DND-41 (cell line): ENCODE measurements at regions not wholly inside any gene's neighbourhood (a gene's known extent, or its start where the extent isn't known, plus 50 kb on each side); places are given as distances from the start of the nearest gene placed in this dataset.

ENCODE experiments used
- ATAC-seq: fragments of 200-7000 bp; cut with Tn5 transposase; 3 replicates; pipeline ENCODE4 v1.9.1; 2021; ENCODE audit warnings: low read depth; ENCODE audit not compliant: insufficient read depth
- DNase-seq: peaks from one replicate; pipeline ENCODE4 v3.0.0-alpha.2; 2020
- H2AFZ ChIP-seq: 2 replicates; pipeline ENCODE4 v1.6.0; 2012; ENCODE audit warnings: low read depth, low read length
- H3K27ac ChIP-seq: 2 replicates; pipeline ENCODE4 v1.5.1; 2012; ENCODE audit warnings: low read length, inconsistent platforms
- H3K27me3 ChIP-seq: fragments of 200-600 bp; sonication (generic); 2 replicates; pipeline ENCODE4 v1.6.0; 2012; ENCODE audit warnings: low read length, mild to moderate bottlenecking, inconsistent platforms; ENCODE audit not compliant: insufficient read depth, poor library complexity
- H3K36me3 ChIP-seq: 2 replicates; pipeline ENCODE4 v1.5.1; 2012; ENCODE audit warnings: low read length, inconsistent platforms; ENCODE audit not compliant: insufficient read depth
- H3K4me1 ChIP-seq: 2 replicates; pipeline ENCODE4 v1.5.1; 2012; ENCODE audit warnings: mild to moderate bottlenecking, low read length; ENCODE audit not compliant: insufficient read depth
- H3K4me2 ChIP-seq: 2 replicates; pipeline ENCODE4 v1.6.0; 2012; ENCODE audit warnings: mild to moderate bottlenecking, moderate library complexity, low read length, inconsistent platforms; ENCODE audit not compliant: insufficient read depth
- H3K4me3 ChIP-seq, 2 experiments: fragments of 200-600 bp in 1 of 2; shearing (Covaris generic) in 1 of 2; 2 replicates each; pipeline ENCODE4 v1.5.1; 2012 to 2016; ENCODE audit warnings: inconsistent platforms in 2 of 2, low read length in 2 of 2, mild to moderate bottlenecking in 2 of 2, low read depth in 1 of 2, moderate library complexity in 1 of 2
- H3K79me2 ChIP-seq: 2 replicates; pipeline ENCODE4 v1.6.0; 2012; ENCODE audit warnings: low read length, inconsistent platforms; ENCODE audit not compliant: insufficient read depth
- H3K9ac ChIP-seq: 2 replicates; pipeline ENCODE4 v1.6.0; 2012; ENCODE audit warnings: low read depth, mild to moderate bottlenecking, inconsistent platforms, low read length, moderate library complexity
- H3K9me3 ChIP-seq: 2 replicates; pipeline ENCODE4 v1.5.1; 2012; ENCODE audit warnings: low read length, moderate library complexity, mild to moderate bottlenecking, inconsistent platforms; ENCODE audit not compliant: insufficient read depth, severe bottlenecking
- H4K20me1 ChIP-seq: 2 replicates; pipeline ENCODE4 v1.6.0; 2012; ENCODE audit warnings: low read length; ENCODE audit not compliant: insufficient read depth
- EZH2 ChIP-seq: IDR thresholded peaks from 3 replicates; pipeline ENCODE4 v1.6.1; 2012; ENCODE audit warnings: borderline replicate concordance, low read depth, mild to moderate bottlenecking, moderate library complexity, low read length, inconsistent platforms; ENCODE audit not compliant: severe bottlenecking
- TF ChIP-seq, protein P1 (sequence below): IDR thresholded peaks from 2 replicates; pipeline ENCODE4 v1.5.1; 2012; ENCODE audit warnings: borderline replicate concordance, low read length, moderate library complexity, mild to moderate bottlenecking; ENCODE audit not compliant: poor library complexity, severe bottlenecking; ENCODE audit errors: extremely low read depth

DNA sequence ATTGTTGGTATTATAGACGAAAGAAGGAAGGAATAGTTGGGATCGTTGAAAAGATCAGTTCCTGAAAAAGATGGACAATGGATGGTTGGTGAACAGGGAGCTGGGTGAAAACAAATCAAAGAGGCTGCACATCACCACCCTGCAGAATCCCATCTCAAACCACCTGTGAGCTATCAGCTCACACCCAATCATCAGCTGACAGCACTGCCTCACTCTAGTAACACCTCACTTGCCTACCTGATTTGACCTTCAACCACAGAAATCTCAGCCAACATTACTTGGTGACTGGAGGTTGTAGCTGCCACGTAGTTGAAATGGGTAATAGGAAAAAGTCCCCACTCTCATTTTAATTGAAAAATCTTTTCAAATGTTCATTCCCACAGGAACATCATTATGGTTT is 101.8 kb upstream of the DST start:
- Histone ChIP-seq H3K9ac (no peak overlapping the region), H3K4me3 (no peak overlapping the region), H3K36me3 (no peaks in the 10 kb centered on the region), H3K9me3 (no peaks in the 10 kb centered on the region), H3K4me2 (no peak overlapping the region), H3K27me3 (peaks cover 7% of the 10 kb centered on the region), H4K20me1 (no peaks in the 10 kb centered on the region), H2AFZ (no peak overlapping the region), H3K27ac (no peak overlapping the region), H3K79me2 (no peaks in the 10 kb centered on the region), H3K4me1 (no peaks in the 10 kb centered on the region)
- no peak for TF ChIP-seq EZH2
- TF ChIP-seq, protein P1, sequence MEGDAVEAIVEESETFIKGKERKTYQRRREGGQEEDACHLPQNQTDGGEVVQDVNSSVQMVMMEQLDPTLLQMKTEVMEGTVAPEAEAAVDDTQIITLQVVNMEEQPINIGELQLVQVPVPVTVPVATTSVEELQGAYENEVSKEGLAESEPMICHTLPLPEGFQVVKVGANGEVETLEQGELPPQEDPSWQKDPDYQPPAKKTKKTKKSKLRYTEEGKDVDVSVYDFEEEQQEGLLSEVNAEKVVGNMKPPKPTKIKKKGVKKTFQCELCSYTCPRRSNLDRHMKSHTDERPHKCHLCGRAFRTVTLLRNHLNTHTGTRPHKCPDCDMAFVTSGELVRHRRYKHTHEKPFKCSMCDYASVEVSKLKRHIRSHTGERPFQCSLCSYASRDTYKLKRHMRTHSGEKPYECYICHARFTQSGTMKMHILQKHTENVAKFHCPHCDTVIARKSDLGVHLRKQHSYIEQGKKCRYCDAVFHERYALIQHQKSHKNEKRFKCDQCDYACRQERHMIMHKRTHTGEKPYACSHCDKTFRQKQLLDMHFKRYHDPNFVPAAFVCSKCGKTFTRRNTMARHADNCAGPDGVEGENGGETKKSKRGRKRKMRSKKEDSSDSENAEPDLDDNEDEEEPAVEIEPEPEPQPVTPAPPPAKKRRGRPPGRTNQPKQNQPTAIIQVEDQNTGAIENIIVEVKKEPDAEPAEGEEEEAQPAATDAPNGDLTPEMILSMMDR = no peak
- DNase-seq (no peak), ATAC-seq (no peak)

GRCh38 chr6:56742122-56742791 is 99.6 kb upstream of the DST start:
- no peak overlapping the region for H3K4me2 ChIP-seq
- no peak for ATAC-seq
- H2AFZ ChIP-seq = no peak overlapping the region
- H3K9ac ChIP-seq = no peak overlapping the region
- no peaks in the 10 kb centered on the region for H3K4me1 ChIP-seq
- no peaks in the 10 kb centered on the region for H4K20me1 ChIP-seq
- TF ChIP-seq, protein P1 = no peak
- no peak for TF ChIP-seq EZH2
- no peak for DNase-seq
- H3K9me3 ChIP-seq = no peaks in the 10 kb centered on the region
- no peaks in the 10 kb centered on the region for H3K36me3 ChIP-seq
- H3K79me2 ChIP-seq = no peaks in the 10 kb centered on the region
- H3K27me3 ChIP-seq = peaks cover 7% of the 10 kb centered on the region
- H3K27ac ChIP-seq = no peak overlapping the region
- no peak overlapping the region for H3K4me3 ChIP-seq

DNA sequence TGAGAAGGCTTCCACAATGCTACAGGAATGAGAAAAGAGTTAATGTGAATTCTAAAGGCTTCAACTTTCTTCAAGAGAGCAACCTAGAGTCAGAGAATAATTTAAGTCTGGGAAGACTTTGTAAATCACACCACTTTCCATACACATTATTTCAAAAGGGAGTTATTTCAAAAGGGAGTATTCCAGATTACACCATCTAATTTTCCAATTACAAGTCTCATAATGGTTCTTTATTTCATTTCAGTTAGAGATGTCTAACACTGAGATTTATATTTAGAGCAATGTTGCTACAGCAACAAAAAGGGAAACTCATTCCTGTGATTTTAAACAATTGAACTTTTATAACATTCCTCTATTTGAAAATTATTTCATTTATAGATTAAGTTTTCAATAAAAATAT is 98.8 kb upstream of the DST start:
- Histone ChIP-seq H3K27me3 (no peaks in the 10 kb centered on the region), H2AFZ (no peak overlapping the region), H3K9me3 (no peaks in the 10 kb centered on the region), H3K27ac (no peak overlapping the region), H3K4me1 (no peaks in the 10 kb centered on the region), H3K79me2 (no peaks in the 10 kb centered on the region), H3K36me3 (no peaks in the 10 kb centered on the region), H3K9ac (no peak overlapping the region), H3K4me2 (no peak overlapping the region), H3K4me3 (no peak overlapping the region), H4K20me1 (no peaks in the 10 kb centered on the region)
- ATAC-seq (no peak), DNase-seq (no peak)
- no peak for TF ChIP-seq EZH2
- TF ChIP-seq, protein P1 = no peak
